GM12878 (cell line): ENCODE measurements at regions not wholly inside any gene's neighbourhood (a gene's known extent, or its start where the extent isn't known, plus 50 kb on each side); places are given as distances from the start of the nearest gene placed in this dataset.

Experiments
- ATAC-seq: fragments of 200-7000 bp; cut with Tn5 transposase; 3 replicates; pipeline ENCODE4 v1.9.1; 2020; ENCODE audit warnings: mild to moderate bottlenecking, moderate library complexity
- BruUV-seq: library from RNA; stranded (reverse); fragments of 400-500 nt; replicated peaks from 2 replicates; lab custom pipeline; 2021; lab: Mats Ljungman, UMichigan
- CTCF ChIA-PET: fragments of 300-600 bp; sonication (Branson Sonifier 250); formaldehyde crosslinking; extraction: SDS; loops from one replicate; lab custom pipeline; 2021; ENCODE audit warnings: inconsistent platforms; lab: Yijun Ruan, JAX
- POLR2A ChIA-PET: fragments of 350-600 bp; formaldehyde crosslinking; extraction: SDS; loops from one replicate; lab custom pipeline; 2021; ENCODE audit warnings: inconsistent platforms; lab: Charles Lee
- RAD21 ChIA-PET: fragments of 300-600 bp; sonication (Branson Sonifier 250); formaldehyde crosslinking; loops from one replicate; lab custom pipeline; 2023; ENCODE audit warnings: antibody characterized with exemption; ENCODE audit not compliant: unreplicated experiment; lab: Charles Lee
- SMC1A ChIA-PET: fragments of 300-600 bp; sonication (Branson Sonifier 250); formaldehyde crosslinking; loops from one replicate; lab custom pipeline; 2023; ENCODE audit not compliant: unreplicated experiment, uncharacterized antibody; lab: Charles Lee
- DNase-seq: peaks from one replicate; pipeline ENCODE4 v3.0.0-alpha.2; 2011; ENCODE audit warnings: low read depth, low spot score
- FAIRE-seq: peaks from 3 replicates; lab custom pipeline; 2011; peaks lifted over from hg19 to GRCh38; lab: Jason Lieb, UNC
- H2AFZ ChIP-seq: 2 replicates; pipeline ENCODE4 v1.6.0; 2011; ENCODE audit warnings: low read depth, low read length, control low read depth; ENCODE audit not compliant: control insufficient read depth
- H3K27ac ChIP-seq: 2 replicates; pipeline ENCODE4 v1.5.1; 2011; ENCODE audit warnings: control low read depth; ENCODE audit not compliant: control insufficient read depth, insufficient read depth
- H3K27me3 ChIP-seq, 2 experiments: replicated peaks in 1 of 2; 2 replicates each; pipeline versions ENCODE4 v1.6.0 to v1.6.1; 2011; ENCODE audit warnings: low read length in 1 of 2; ENCODE audit not compliant: control insufficient read depth in 2 of 2, insufficient read depth in 2 of 2
- H3K36me3 ChIP-seq, 2 experiments: 2 replicates each; pipeline ENCODE4 v1.5.1; 2011; ENCODE audit warnings: low read length in 1 of 2; ENCODE audit not compliant: control insufficient read depth in 2 of 2, insufficient read depth in 2 of 2
- H3K4me1 ChIP-seq: 2 replicates; pipeline ENCODE4 v1.6.1; 2011; ENCODE audit warnings: mild to moderate bottlenecking, low read length, moderate library complexity, mixed read lengths; ENCODE audit not compliant: control insufficient read depth, insufficient read depth
- H3K4me2 ChIP-seq: 2 replicates; pipeline ENCODE4 v1.6.0; 2011; ENCODE audit warnings: control low read depth; ENCODE audit not compliant: control insufficient read depth, insufficient read depth
- H3K4me3 ChIP-seq: fragments of 200-600 bp; sonication (generic); 2 replicates; pipeline ENCODE4 v1.5.1; 2016
- H3K79me2 ChIP-seq: 2 replicates; pipeline ENCODE4 v1.6.0; 2011; ENCODE audit warnings: low read length; ENCODE audit not compliant: control insufficient read depth, insufficient read depth
- H3K9ac ChIP-seq: 2 replicates; pipeline ENCODE4 v1.8.0; 2011; ENCODE audit warnings: low read length, control low read depth, mixed read lengths; ENCODE audit not compliant: control insufficient read depth, insufficient read depth
- H3K9me3 ChIP-seq: replicated peaks from 3 replicates; pipeline ENCODE4 v1.5.1; 2011; ENCODE audit warnings: mild to moderate bottlenecking, low read length; ENCODE audit not compliant: control insufficient read depth, insufficient read depth
- H4K20me1 ChIP-seq: 2 replicates; pipeline ENCODE4 v1.6.0; 2011; ENCODE audit not compliant: control insufficient read depth, insufficient read depth
- MLLT1 ChIP-seq: fragments of 450-650 bp; IDR thresholded peaks from 2 replicates; pipeline ENCODE4 v1.6.1; 2016; ENCODE audit warnings: mild to moderate bottlenecking
- POLR2A ChIP-seq: IDR thresholded peaks from 2 replicates; pipeline ENCODE4 v1.6.1; 2011; ENCODE audit warnings: low read depth, mild to moderate bottlenecking, low read length
- POLR2AphosphoS5 ChIP-seq: IDR thresholded peaks from 2 replicates; pipeline ENCODE4 v1.6.1; 2011; ENCODE audit warnings: mild to moderate bottlenecking, low read length, inconsistent platforms
- RELB ChIP-seq: fragments of 450-650 bp; IDR thresholded peaks from 2 replicates; pipeline ENCODE4 v1.6.1; 2017; ENCODE audit warnings: low read depth, mild to moderate bottlenecking, moderate library complexity
- ZZZ3 ChIP-seq: IDR thresholded peaks from 2 replicates; pipeline ENCODE4 v1.6.1; 2011; ENCODE audit warnings: low read depth; ENCODE audit not compliant: control insufficient read depth, insufficient read length
- WGBS: methylation state at CpG from one replicate; pipeline ENCODE4 v1.1.6; 2016; ENCODE audit warnings: low lambda C conversion rate; ENCODE audit not compliant: insufficient replicate concordance, insufficient coverage; ENCODE audit errors: missing lambda C conversion rate; 5-methylcytosine and 5-hydroxymethylcytosine counted together
- in situ Hi-C: fragments of 300-500 bp; cut with MboI; formaldehyde crosslinking; loops from 9 replicates; pipeline ENCODE4 v1.14.3; 2018; ENCODE audit warnings: mixed read lengths
- intact Hi-C: fragments of 100-400 bp; cut with micrococcal nuclease; formaldehyde crosslinking; loops from one replicate; pipeline ENCODE4 v1.14.2; 2022; ENCODE audit not compliant: unreplicated experiment

GRCh38 chr6:40312213-40313015, 274.8 kb downstream of the LRFN2 start:
- RAD21 ChIA-PET = interaction anchor here (2.2 kb wide), 1 partner anchor 331 kb away, joined by 7 read pairs; no protein-coding TSS in a partner anchor
- in situ Hi-C loops = loop anchor here (5.0 kb wide), 2 partner anchors 330 to 955 kb away; no protein-coding TSS in a partner anchor
- peaks cover 3 to 9% of the 10 kb centered on the region in 2 experiments; a peak in 3 of 4 replicates for H3K27me3 ChIP-seq
- H3K79me2 ChIP-seq = no peaks in the 10 kb centered on the region
- no peak overlapping the region for H3K4me2 ChIP-seq
- H3K27ac ChIP-seq = no peak overlapping the region
- TF ChIP-seq ZZZ3 (no peak), POLR2A (no peak), POLR2AphosphoS5 (no peak), MLLT1 (no peak), RELB (no peak)
- ATAC-seq = no peak
- no peak overlapping the region for H3K4me3 ChIP-seq
- no peak overlapping the region for H2AFZ ChIP-seq
- BruUV-seq = no TSS peak
- SMC1A ChIA-PET = interaction anchor here (0.6 to 1.8 kb wide), 7 partner anchors 10 to 446 kb away, joined by 3 to 8 read pairs (median 3); no protein-coding TSS in a partner anchor
- no peak for DNase-seq
- H3K36me3 ChIP-seq = no peaks in the 10 kb centered on the region
- POLR2A ChIA-PET = no interaction called here
- intact Hi-C loops = loop anchor here (5.0 kb wide), 1 partner anchor 950 kb away; no protein-coding TSS in a partner anchor
- FAIRE-seq = no peak
- 1% methylated on average over 5 of the region's 5 CpGs for WGBS
- H3K4me1 ChIP-seq = no peaks in the 10 kb centered on the region
- H3K9me3 ChIP-seq = no peaks in the 10 kb centered on the region
- H4K20me1 ChIP-seq = no peaks in the 10 kb centered on the region
- no peak overlapping the region for H3K9ac ChIP-seq
- CTCF ChIA-PET = interaction anchor here (0.9 to 2.7 kb wide), 9 partner anchors 11 to 447 kb away, joined by 3 to 16 read pairs (median 3); no protein-coding TSS in a partner anchor
